ENCODE measurements at regions not wholly inside any gene's neighbourhood (a gene's known extent, or its start where the extent isn't known, plus 50 kb on each side); places are given as distances from the start of the nearest gene placed in this dataset.
A peak's percentile ranks its signal among the peaks of the same experiment; 100 is the strongest.

- no peak for DNase-seq
- Mint-ChIP-seq H3K27me3 (ENCODE audit: low read depth) (peaks cover 14% of the 10 kb centered on the region), H3K36me3 (ENCODE audit: insufficient read depth in 2 of 2) (no peaks in the 10 kb centered on the region), H3K27ac (no peak overlapping the region), H3K9me3 (no peaks in the 10 kb centered on the region), H3K4me3 (no peak overlapping the region), H3K4me1 (ENCODE audit: low read depth) (no peaks in the 10 kb centered on the region)
- no peak for ATAC-seq (replicated peaks in 1 of 2)
Measured at GRCh38 chr2:204299766-204300165, 245.5 kb upstream of the PARD3B start.

- DNase-seq (no peak), ATAC-seq (replicated peaks in 1 of 2) (no peak)
- Mint-ChIP-seq H3K4me1 (ENCODE audit: low read depth) (no peaks in the 10 kb centered on the region), H3K4me3 (no peak overlapping the region), H3K36me3 (ENCODE audit: insufficient read depth in 2 of 2) (no peaks in the 10 kb centered on the region), H3K27me3 (ENCODE audit: low read depth) (peaks cover 17% of the 10 kb centered on the region), H3K9me3 (no peaks in the 10 kb centered on the region), H3K27ac (no peak overlapping the region)
Measured at GRCh38 chr2:204306667-204307066, 238.6 kb upstream of the PARD3B start.

- Mint-ChIP-seq H3K27me3 (ENCODE audit: low read depth) (peaks cover 29% of the 10 kb centered on the region), H3K9me3 (no peaks in the 10 kb centered on the region), H3K36me3 (ENCODE audit: insufficient read depth in 2 of 2) (no peaks in the 10 kb centered on the region), H3K27ac (no peak overlapping the region), H3K4me1 (ENCODE audit: low read depth) (no peaks in the 10 kb centered on the region), H3K4me3 (no peak overlapping the region)
- no peak for DNase-seq
- ATAC-seq (replicated peaks in 1 of 2): no peak
Measured at GRCh38 chr2:204312105-204312504, 233.2 kb upstream of the PARD3B start.

GRCh38 chr2:204313256-204313655 is 232.0 kb upstream of the PARD3B start:
- H3K36me3 Mint-ChIP-seq (ENCODE audit: insufficient read depth in 2 of 2): no peaks in the 10 kb centered on the region
- H3K27me3 Mint-ChIP-seq (ENCODE audit: low read depth): peaks cover 39% of the 10 kb centered on the region
- H3K4me1 Mint-ChIP-seq (ENCODE audit: low read depth): no peaks in the 10 kb centered on the region
- no peak overlapping the region for H3K4me3 Mint-ChIP-seq
- H3K9me3 Mint-ChIP-seq: no peaks in the 10 kb centered on the region
- DNase-seq: no peak
- H3K27ac Mint-ChIP-seq: no peak overlapping the region
- ATAC-seq (replicated peaks in 1 of 2): no peak

- Mint-ChIP-seq H3K4me1 (ENCODE audit: low read depth) (no peaks in the 10 kb centered on the region), H3K4me3 (no peak overlapping the region), H3K9me3 (no peaks in the 10 kb centered on the region), H3K27ac (no peak overlapping the region), H3K27me3 (ENCODE audit: low read depth) (peaks cover 38% of the 10 kb centered on the region), H3K36me3 (ENCODE audit: insufficient read depth in 2 of 2) (no peaks in the 10 kb centered on the region)
- DNase-seq: no peak
- ATAC-seq (replicated peaks in 1 of 2): no peak
Measured at GRCh38 chr2:204315236-204315662, 230.0 kb upstream of the PARD3B start.

- peaks cover 6% of the 10 kb centered on the region for H3K4me1 Mint-ChIP-seq (ENCODE audit: low read depth)
- H3K36me3 Mint-ChIP-seq (ENCODE audit: insufficient read depth in 2 of 2): no peaks in the 10 kb centered on the region
- no peak overlapping the region for H3K27ac Mint-ChIP-seq
- ATAC-seq (replicated peaks in 1 of 2) (no peak), DNase-seq (no peak)
- no peak overlapping the region for H3K4me3 Mint-ChIP-seq
- peaks cover 33% of the 10 kb centered on the region for H3K27me3 Mint-ChIP-seq (ENCODE audit: low read depth)
- H3K9me3 Mint-ChIP-seq: no peaks in the 10 kb centered on the region
Measured at GRCh38 chr2:204317640-204318039, 227.6 kb upstream of the PARD3B start.

- H3K9me3 Mint-ChIP-seq: no peaks in the 10 kb centered on the region
- H3K4me1 Mint-ChIP-seq (ENCODE audit: low read depth): peaks cover 6% of the 10 kb centered on the region
- H3K4me3 Mint-ChIP-seq: no peak overlapping the region
- no peak for ATAC-seq (replicated peaks in 1 of 2)
- H3K27me3 Mint-ChIP-seq (ENCODE audit: low read depth): peaks cover 21% of the 10 kb centered on the region
- no peaks in the 10 kb centered on the region for H3K36me3 Mint-ChIP-seq (ENCODE audit: insufficient read depth in 2 of 2)
- no peak overlapping the region for H3K27ac Mint-ChIP-seq
- DNase-seq: no peak
Measured at GRCh38 chr2:204321027-204321800, 224.1 kb upstream of the PARD3B start.

- no peak for ATAC-seq (replicated peaks in 1 of 2)
- Mint-ChIP-seq H3K4me1 (ENCODE audit: low read depth) (peaks cover 6% of the 10 kb centered on the region), H3K27ac (no peak overlapping the region), H3K9me3 (no peaks in the 10 kb centered on the region), H3K27me3 (ENCODE audit: low read depth) (peaks cover 19% of the 10 kb centered on the region), H3K36me3 (ENCODE audit: insufficient read depth in 2 of 2) (no peaks in the 10 kb centered on the region), H3K4me3 (no peak overlapping the region)
- no peak for DNase-seq
Measured at GRCh38 chr2:204321910-204322751, 223.1 kb upstream of the PARD3B start.

GRCh38 chr2:204325468-204325867 is 219.8 kb upstream of the PARD3B start:
- Mint-ChIP-seq H3K27ac (no peak overlapping the region), H3K4me3 (no peak overlapping the region), H3K27me3 (ENCODE audit: low read depth) (no peaks in the 10 kb centered on the region), H3K36me3 (ENCODE audit: insufficient read depth in 2 of 2) (no peaks in the 10 kb centered on the region), H3K9me3 (no peaks in the 10 kb centered on the region), H3K4me1 (ENCODE audit: low read depth) (peaks cover 6% of the 10 kb centered on the region)
- ATAC-seq (replicated peaks in 1 of 2) (peak; percentile 72 to 74), DNase-seq (peak; percentile 52 to 68)

GRCh38 chr2:204328373-204328772 is 216.9 kb upstream of the PARD3B start:
- DNase-seq: no peak
- no peak overlapping the region for H3K4me3 Mint-ChIP-seq
- H3K9me3 Mint-ChIP-seq: no peaks in the 10 kb centered on the region
- H3K27me3 Mint-ChIP-seq (ENCODE audit: low read depth): no peaks in the 10 kb centered on the region
- no peaks in the 10 kb centered on the region for H3K36me3 Mint-ChIP-seq (ENCODE audit: insufficient read depth in 2 of 2)
- H3K4me1 Mint-ChIP-seq (ENCODE audit: low read depth): no peaks in the 10 kb centered on the region
- no peak overlapping the region for H3K27ac Mint-ChIP-seq
- ATAC-seq (replicated peaks in 1 of 2): no peak

GRCh38 chr2:204329016-204329415 is 216.3 kb upstream of the PARD3B start:
- H3K9me3 Mint-ChIP-seq: no peaks in the 10 kb centered on the region
- DNase-seq (no peak), ATAC-seq (replicated peaks in 1 of 2) (no peak)
- H3K4me1 Mint-ChIP-seq (ENCODE audit: low read depth): no peaks in the 10 kb centered on the region
- no peak overlapping the region for H3K4me3 Mint-ChIP-seq
- H3K36me3 Mint-ChIP-seq (ENCODE audit: insufficient read depth in 2 of 2): no peaks in the 10 kb centered on the region
- no peak overlapping the region for H3K27ac Mint-ChIP-seq
- H3K27me3 Mint-ChIP-seq (ENCODE audit: low read depth): no peaks in the 10 kb centered on the region

- DNase-seq (no peak), ATAC-seq (replicated peaks in 1 of 2) (no peak)
- Mint-ChIP-seq H3K27ac (no peak overlapping the region), H3K9me3 (no peaks in the 10 kb centered on the region), H3K4me1 (ENCODE audit: low read depth) (no peaks in the 10 kb centered on the region), H3K4me3 (no peak overlapping the region), H3K27me3 (ENCODE audit: low read depth) (no peaks in the 10 kb centered on the region), H3K36me3 (ENCODE audit: insufficient read depth in 2 of 2) (no peaks in the 10 kb centered on the region)
Measured at GRCh38 chr2:204329532-204329931, 215.7 kb upstream of the PARD3B start.

- Mint-ChIP-seq H3K27me3 (ENCODE audit: low read depth) (peaks cover 6% of the 10 kb centered on the region), H3K36me3 (ENCODE audit: insufficient read depth in 2 of 2) (no peaks in the 10 kb centered on the region), H3K27ac (no peak overlapping the region), H3K4me3 (no peak overlapping the region), H3K9me3 (no peaks in the 10 kb centered on the region), H3K4me1 (ENCODE audit: low read depth) (no peaks in the 10 kb centered on the region)
- ATAC-seq (replicated peaks in 1 of 2): no peak
- no peak for DNase-seq
Measured at GRCh38 chr2:204331180-204331579, 214.1 kb upstream of the PARD3B start.
